HCT116 (cell line): ENCODE measurements at regions not wholly inside any gene's neighbourhood (a gene's known extent, or its start where the extent isn't known, plus 50 kb on each side); places are given as distances from the start of the nearest gene placed in this dataset.

Experiments used
- ATAC-seq: fragments of 200-7000 bp; cut with Tn5 transposase; 2 replicates; pipeline ENCODE4 v1.9.1; 2020; ENCODE audit warnings: mild to moderate bottlenecking, moderate library complexity
- BruUV-seq: library from RNA; stranded (reverse); fragments of 400-500 nt; replicated peaks from 2 replicates; lab custom pipeline; 2021; lab: Mats Ljungman, UMichigan
- CTCF ChIA-PET: fragments of 300-600 bp; sonication (Branson Sonifier 250); formaldehyde crosslinking; loops from one replicate; lab custom pipeline; 2021; ENCODE audit warnings: antibody characterized with exemption; lab: Charles Lee
- POLR2A ChIA-PET: fragments of 300-600, 350-600 bp; sonication (Branson Sonifier 250); formaldehyde crosslinking; loops from one replicate; lab custom pipeline; 2021; ENCODE audit warnings: antibody characterized with exemption; lab: Charles Lee
- RAD21 ChIA-PET, 2 experiments: fragments of 300-600 bp; sonication (Branson Sonifier 250); formaldehyde crosslinking; loops; one replicate each; lab custom pipeline; 2023; ENCODE audit warnings: low total read pairs in 2 of 2; ENCODE audit not compliant: uncharacterized antibody in 2 of 2, unreplicated experiment in 2 of 2, low non-redundant PET in 1 of 2; lab: Charles Lee
- DNase-seq: peaks from one replicate; pipeline ENCODE4 v3.0.0-alpha.2; 2010; ENCODE audit warnings: low read depth, low spot score
- H2AFZ ChIP-seq: fragments of 200-600 bp; shearing (Covaris generic), sonication (generic); 2 replicates; pipeline ENCODE4 v1.6.1; 2017; ENCODE audit warnings: low read depth, mixed run types, mixed read lengths, antibody characterized with exemption, low read length; ENCODE audit not compliant: poor library complexity, severe bottlenecking
- H3K27ac ChIP-seq: 2 replicates; pipeline ENCODE4 v1.5.1; 2012; ENCODE audit warnings: low read depth, low read length
- H3K27me3 ChIP-seq: fragments of 200-600 bp; sonication (generic); 2 replicates; pipeline ENCODE4 v1.6.1; 2016; ENCODE audit warnings: mixed run types, low read length, mixed read lengths; ENCODE audit not compliant: insufficient read depth
- H3K36me3 ChIP-seq, 2 experiments: fragments of 200-500 bp in 1 of 2; fragments of 200-600 bp in 1 of 2; sonication (Bioruptor generic) in 1 of 2; sonication (generic) in 1 of 2; 2 replicates each; pipeline versions ENCODE4 v1.5.1 to v1.6.1; 2014 to 2016; ENCODE audit warnings: low read length in 2 of 2, inconsistent platforms in 1 of 2, mixed read lengths in 1 of 2, mixed run types in 1 of 2; ENCODE audit not compliant: insufficient read depth in 2 of 2, control insufficient read depth in 1 of 2
- H3K4me1 ChIP-seq, 2 experiments: fragments of 200-600 bp in 1 of 2; sonication (generic) in 1 of 2; 2 replicates each; pipeline versions ENCODE4 v1.5.1 to v1.6.1; 2012 to 2017; ENCODE audit warnings: low read length in 2 of 2, inconsistent platforms in 1 of 2, mild to moderate bottlenecking in 1 of 2, mixed read lengths in 1 of 2, mixed run types in 1 of 2, moderate library complexity in 1 of 2; ENCODE audit not compliant: insufficient read depth in 2 of 2, control insufficient read depth in 1 of 2
- H3K4me2 ChIP-seq: fragments of 200-600 bp; sonication (generic); 2 replicates; pipeline ENCODE4 v1.6.1; 2017; ENCODE audit warnings: mixed run types, low read length, mixed read lengths
- H3K4me3 ChIP-seq, 2 experiments: fragments of 200-600 bp in 1 of 2; sonication (generic) in 1 of 2; replicated peaks in 1 of 2; 2 replicates each; pipeline ENCODE4 v1.5.1; 2011 to 2016; ENCODE audit warnings: low read length in 2 of 2, control low read depth in 1 of 2, low read depth in 1 of 2, mild to moderate bottlenecking in 1 of 2, mixed read lengths in 1 of 2, mixed run types in 1 of 2
- H3K79me2 ChIP-seq: fragments of 200-600 bp; sonication (generic); 2 replicates; pipeline ENCODE4 v1.6.1; 2017; ENCODE audit warnings: mild to moderate bottlenecking, mixed run types, low read length, moderate library complexity, mixed read lengths; ENCODE audit not compliant: insufficient read depth
- H3K9ac ChIP-seq: fragments of 200-600 bp; sonication (generic); 2 replicates; pipeline ENCODE4 v1.6.1; 2016; ENCODE audit warnings: low read length, mixed read lengths
- H3K9me2 ChIP-seq: fragments of 200-600 bp; sonication (generic), shearing (Covaris generic); 2 replicates; pipeline ENCODE4 v1.6.1; 2017; ENCODE audit warnings: mixed run types, mild to moderate bottlenecking, moderate library complexity; ENCODE audit not compliant: insufficient read depth
- H3K9me3 ChIP-seq, 2 experiments: fragments of 200-500 bp in 1 of 2; fragments of 200-600 bp in 1 of 2; sonication (Bioruptor generic) in 1 of 2; sonication (generic) in 1 of 2; 2 replicates each; pipeline ENCODE4 v1.6.1; 2014 to 2017; ENCODE audit warnings: low read length in 2 of 2, mixed read lengths in 2 of 2, inconsistent platforms in 1 of 2, low read depth in 1 of 2, mild to moderate bottlenecking in 1 of 2, mixed run types in 1 of 2, moderate library complexity in 1 of 2; ENCODE audit not compliant: control insufficient read depth in 1 of 2, insufficient read depth in 1 of 2
- H4K20me1 ChIP-seq: fragments of 200-600 bp; sonication (generic), shearing (Covaris generic); 2 replicates; pipeline ENCODE4 v1.6.1; 2017; ENCODE audit warnings: mixed run types, mild to moderate bottlenecking, moderate library complexity; ENCODE audit not compliant: insufficient read depth
- CTCF ChIP-seq, 3 experiments: fragments of 200-600 bp in 1 of 3; sonication (generic) in 1 of 3; IDR thresholded peaks in 2 of 3; conservative IDR thresholded peaks in 1 of 3; 2 replicates each; pipeline ENCODE4 v1.5.1; 2012 to 2017; ENCODE audit warnings: low read depth in 2 of 3, low read length in 2 of 3, antibody characterized with exemption in 1 of 3, borderline replicate concordance in 1 of 3, control low read depth in 1 of 3, mild to moderate bottlenecking in 1 of 3, mixed read lengths in 1 of 3, mixed run types in 1 of 3, moderate library complexity in 1 of 3; ENCODE audit not compliant: insufficient read depth in 1 of 3
- EGR1 ChIP-seq: IDR thresholded peaks from 2 replicates; pipeline ENCODE4 v1.6.1; 2012; ENCODE audit warnings: low read depth
- EZH2 ChIP-seq: fragments of 200-600 bp; sonication (generic); IDR thresholded peaks from 2 replicates; pipeline ENCODE4 v1.6.1; 2017; ENCODE audit warnings: antibody characterized with exemption, mixed run types
- EZH2phosphoT487 ChIP-seq: fragments of 200-600 bp; IDR thresholded peaks from 2 replicates; pipeline ENCODE4 v1.6.1; 2018; ENCODE audit warnings: antibody characterized with exemption, borderline replicate concordance
- FOSL1 ChIP-seq: IDR thresholded peaks from 2 replicates; pipeline ENCODE4 v1.6.1; 2012; ENCODE audit warnings: low read depth
- JUND ChIP-seq: IDR thresholded peaks from 2 replicates; pipeline ENCODE4 v1.6.1; 2012
- POLR2A ChIP-seq: IDR thresholded peaks from 2 replicates; pipeline ENCODE4 v1.7.0; 2011; ENCODE audit warnings: borderline replicate concordance; ENCODE audit not compliant: insufficient read depth, insufficient read length; ENCODE audit errors: extremely low read depth
- POLR2AphosphoS5 ChIP-seq: IDR thresholded peaks from 2 replicates; pipeline ENCODE4 v1.6.1; 2011; ENCODE audit warnings: mild to moderate bottlenecking, low read depth, low read length, moderate library complexity
- RAD21 ChIP-seq: IDR thresholded peaks from 2 replicates; pipeline ENCODE4 v1.6.1; 2012; ENCODE audit warnings: low read depth, mild to moderate bottlenecking
- REST ChIP-seq: IDR thresholded peaks from 2 replicates; pipeline ENCODE4 v1.6.1; 2012; ENCODE audit warnings: low read depth
- SIN3A ChIP-seq: IDR thresholded peaks from 2 replicates; pipeline ENCODE4 v1.6.1; 2012; ENCODE audit warnings: low read depth
- SP1 ChIP-seq: IDR thresholded peaks from 2 replicates; pipeline ENCODE4 v1.6.1; 2012; ENCODE audit warnings: low read depth
- YY1 ChIP-seq: IDR thresholded peaks from 2 replicates; pipeline ENCODE4 v1.6.1; 2011; ENCODE audit warnings: low read length, low read depth, moderate library complexity, mild to moderate bottlenecking; ENCODE audit not compliant: insufficient replicate concordance; ENCODE audit errors: extremely low read depth
- ZNF274 ChIP-seq: fragments of 200-500 bp; sonication (Bioruptor generic); IDR thresholded peaks from 2 replicates; pipeline ENCODE4 v1.6.1; 2014; ENCODE audit warnings: mild to moderate bottlenecking, low read depth, low read length, inconsistent platforms
- intact Hi-C: fragments of 100-400 bp; cut with micrococcal nuclease; formaldehyde crosslinking; loops from 2 replicates; pipeline ENCODE4 v1.10.0; 2022
- TF ChIP-seq, protein P1 (sequence below): IDR thresholded peaks from 2 replicates; pipeline ENCODE4 v1.6.1; 2011; ENCODE audit warnings: mild to moderate bottlenecking, low read length, moderate library complexity; ENCODE audit not compliant: insufficient replicate concordance; ENCODE audit errors: extremely low read depth

- ChIA-PET RAD21 (no interaction called here), POLR2A (no interaction called here), CTCF (no interaction called here)
- H3K9ac ChIP-seq: no peak overlapping the region
- H3K79me2 ChIP-seq: no peaks in the 10 kb centered on the region
- H3K27me3 ChIP-seq: no peaks in the 10 kb centered on the region
- no TSS peak for BruUV-seq
- H3K9me3 ChIP-seq: no peaks in the 10 kb centered on the region
- TF ChIP-seq SP1 (no peak), REST (no peak), SIN3A (no peak), EGR1 (no peak), EZH2phosphoT487 (no peak), CTCF (IDR thresholded peaks at IDR 0.05 in 2 of 3, conservative IDR thresholded peaks at IDR 0.05 in 1 of 3; ENCODE audit: borderline replicate concordance in 1 of 3, insufficient read depth in 1 of 3, low read depth in 2 of 3, low read length in 2 of 3) (no peak), ZNF274 (no peak), EZH2 (no peak), YY1 (no peak), POLR2AphosphoS5 (no peak), FOSL1 (no peak), RAD21 (no peak), JUND (no peak), POLR2A (no peak)
- TF ChIP-seq, protein P1, sequence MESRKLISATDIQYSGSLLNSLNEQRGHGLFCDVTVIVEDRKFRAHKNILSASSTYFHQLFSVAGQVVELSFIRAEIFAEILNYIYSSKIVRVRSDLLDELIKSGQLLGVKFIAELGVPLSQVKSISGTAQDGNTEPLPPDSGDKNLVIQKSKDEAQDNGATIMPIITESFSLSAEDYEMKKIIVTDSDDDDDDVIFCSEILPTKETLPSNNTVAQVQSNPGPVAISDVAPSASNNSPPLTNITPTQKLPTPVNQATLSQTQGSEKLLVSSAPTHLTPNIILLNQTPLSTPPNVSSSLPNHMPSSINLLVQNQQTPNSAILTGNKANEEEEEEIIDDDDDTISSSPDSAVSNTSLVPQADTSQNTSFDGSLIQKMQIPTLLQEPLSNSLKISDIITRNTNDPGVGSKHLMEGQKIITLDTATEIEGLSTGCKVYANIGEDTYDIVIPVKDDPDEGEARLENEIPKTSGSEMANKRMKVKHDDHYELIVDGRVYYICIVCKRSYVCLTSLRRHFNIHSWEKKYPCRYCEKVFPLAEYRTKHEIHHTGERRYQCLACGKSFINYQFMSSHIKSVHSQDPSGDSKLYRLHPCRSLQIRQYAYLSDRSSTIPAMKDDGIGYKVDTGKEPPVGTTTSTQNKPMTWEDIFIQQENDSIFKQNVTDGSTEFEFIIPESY: no peak
- no peak overlapping the region for H3K27ac ChIP-seq
- ATAC-seq (no peak), DNase-seq (no peak)
- no peak overlapping the region for H3K4me2 ChIP-seq
- H3K4me1 ChIP-seq: no peaks in the 10 kb centered on the region
- no peak overlapping the region for H2AFZ ChIP-seq
- intact Hi-C loops: no loop called here
- H3K9me2 ChIP-seq: no peaks in the 10 kb centered on the region
- H4K20me1 ChIP-seq: no peaks in the 10 kb centered on the region
- H3K36me3 ChIP-seq: no peaks in the 10 kb centered on the region
- H3K4me3 ChIP-seq: no peak overlapping the region
Measured at GRCh38 chr6:119501798-119502483, 152.4 kb upstream of the MAN1A1 start.
